Neural progenitor cell (in vitro differentiated cells): ENCODE measurements at regions not wholly inside any gene's neighbourhood (a gene's known extent, or its start where the extent isn't known, plus 50 kb on each side); places are given as distances from the start of the nearest gene placed in this dataset.

ENCODE experiments used
- DNase-seq: peaks from one replicate; pipeline ENCODE4 v3.0.0-alpha.2; 2016; ENCODE audit warnings: low spot score
- H2AFZ ChIP-seq: fragments of 200-600 bp; sonication (generic); replicated peaks from 2 replicates; pipeline ENCODE4 v1.6.1; 2016; ENCODE audit warnings: antibody characterized with exemption
- H3F3A ChIP-seq: fragments of 200-600 bp; sonication (generic); 2 replicates; pipeline ENCODE4 v1.6.1; 2016; ENCODE audit warnings: antibody characterized with exemption, low read depth
- H3K27ac ChIP-seq: fragments of 200-600 bp; sonication (generic); 2 replicates; pipeline ENCODE4 v1.5.1; 2016; ENCODE audit warnings: mild to moderate bottlenecking
- H3K27me3 ChIP-seq: fragments of 200-600 bp; sonication (generic); 2 replicates; pipeline ENCODE4 v1.6.1; 2016; ENCODE audit warnings: mild to moderate bottlenecking, moderate library complexity
- H3K36me3 ChIP-seq: fragments of 200-600 bp; sonication (generic); 2 replicates; pipeline ENCODE4 v1.5.1; 2016
- H3K4me1 ChIP-seq: fragments of 200-600 bp; sonication (generic); 2 replicates; pipeline ENCODE4 v1.6.1; 2016; ENCODE audit warnings: mixed run types
- H3K4me2 ChIP-seq: fragments of 200-600 bp; sonication (generic); 2 replicates; pipeline ENCODE4 v1.6.1; 2016
- H3K4me3 ChIP-seq: fragments of 200-600 bp; sonication (generic); 2 replicates; pipeline ENCODE4 v1.5.1; 2016
- H3K79me2 ChIP-seq: fragments of 200-600 bp; sonication (generic); 2 replicates; pipeline ENCODE4 v1.6.1; 2016; ENCODE audit warnings: low read depth
- H3K9ac ChIP-seq: fragments of 200-600 bp; sonication (generic); 2 replicates; pipeline ENCODE4 v1.6.1; 2016
- H3K9me3 ChIP-seq: fragments of 200-600 bp; sonication (generic); 2 replicates; pipeline ENCODE4 v1.5.1; 2016; ENCODE audit warnings: low read depth
- H4K20me1 ChIP-seq: fragments of 200-600 bp; sonication (generic); 2 replicates; pipeline ENCODE4 v1.6.1; 2016; ENCODE audit warnings: low read depth
- H3K27ac Mint-ChIP-seq: 3 replicates; pipeline ENCODE4 v1.8.0; 2021; ENCODE audit warnings: mixed read lengths
- H3K27me3 Mint-ChIP-seq: 2 replicates; pipeline ENCODE4 v1.8.0; 2022; ENCODE audit warnings: low read depth, mild to moderate bottlenecking, inconsistent platforms, moderate library complexity, mixed read lengths; ENCODE audit not compliant: insufficient read depth
- H3K36me3 Mint-ChIP-seq: 3 replicates; pipeline ENCODE4 v1.8.0; 2021; ENCODE audit warnings: mixed read lengths
- H3K4me1 Mint-ChIP-seq: 3 replicates; pipeline ENCODE4 v1.8.0; 2021; ENCODE audit warnings: mixed read lengths
- H3K4me3 Mint-ChIP-seq: 3 replicates; pipeline ENCODE4 v1.8.0; 2021; ENCODE audit warnings: mild to moderate bottlenecking, moderate library complexity, mixed read lengths
- H3K9me3 Mint-ChIP-seq: 3 replicates; pipeline ENCODE4 v1.8.0; 2020; ENCODE audit warnings: mixed read lengths
- CTCF ChIP-seq: fragments of 200-600 bp; sonication (generic); IDR thresholded peaks from 2 replicates; pipeline ENCODE4 v1.5.1; 2017; ENCODE audit warnings: antibody characterized with exemption, mild to moderate bottlenecking
- EZH2 ChIP-seq: fragments of 200-600 bp; sonication (generic); IDR thresholded peaks from 2 replicates; pipeline ENCODE4 v1.6.1; 2017; ENCODE audit warnings: antibody characterized with exemption, mild to moderate bottlenecking, moderate library complexity
- EZH2phosphoT487 ChIP-seq: fragments of 200-600 bp; sonication (generic); IDR thresholded peaks from 2 replicates; pipeline ENCODE4 v1.6.1; 2017; ENCODE audit warnings: antibody characterized with exemption

- no peak overlapping the region for H3K4me3 ChIP-seq
- H3K36me3 ChIP-seq: no peaks in the 10 kb centered on the region
- no peaks in the 10 kb centered on the region for H4K20me1 ChIP-seq
- no peak for DNase-seq
- peaks cover 6% of the 10 kb centered on the region for H3F3A ChIP-seq
- Mint-ChIP-seq H3K27ac (no peak overlapping the region), H3K4me1 (peaks cover 24% of the 10 kb centered on the region), H3K27me3 (no peaks in the 10 kb centered on the region), H3K9me3 (peaks cover 3% of the 10 kb centered on the region), H3K4me3 (no peak overlapping the region), H3K36me3 (no peaks in the 10 kb centered on the region)
- peaks cover 24% of the 10 kb centered on the region for H3K4me1 ChIP-seq
- TF ChIP-seq EZH2phosphoT487: no peak
- no peak for TF ChIP-seq CTCF
- TF ChIP-seq EZH2: no peak
- peak overlapping the region; percentile 35 for H3K4me2 ChIP-seq
- H3K27me3 ChIP-seq: no peaks in the 10 kb centered on the region
- no peak overlapping the region for H2AFZ ChIP-seq
- no peaks in the 10 kb centered on the region for H3K79me2 ChIP-seq
- no peak overlapping the region for H3K9ac ChIP-seq
- H3K9me3 ChIP-seq: no peaks in the 10 kb centered on the region
- H3K27ac ChIP-seq: no peak overlapping the region
These were observed 51.7 kb upstream of the AJAP1 start for GRCh38 chr1:4602462-4603294.

DNA sequence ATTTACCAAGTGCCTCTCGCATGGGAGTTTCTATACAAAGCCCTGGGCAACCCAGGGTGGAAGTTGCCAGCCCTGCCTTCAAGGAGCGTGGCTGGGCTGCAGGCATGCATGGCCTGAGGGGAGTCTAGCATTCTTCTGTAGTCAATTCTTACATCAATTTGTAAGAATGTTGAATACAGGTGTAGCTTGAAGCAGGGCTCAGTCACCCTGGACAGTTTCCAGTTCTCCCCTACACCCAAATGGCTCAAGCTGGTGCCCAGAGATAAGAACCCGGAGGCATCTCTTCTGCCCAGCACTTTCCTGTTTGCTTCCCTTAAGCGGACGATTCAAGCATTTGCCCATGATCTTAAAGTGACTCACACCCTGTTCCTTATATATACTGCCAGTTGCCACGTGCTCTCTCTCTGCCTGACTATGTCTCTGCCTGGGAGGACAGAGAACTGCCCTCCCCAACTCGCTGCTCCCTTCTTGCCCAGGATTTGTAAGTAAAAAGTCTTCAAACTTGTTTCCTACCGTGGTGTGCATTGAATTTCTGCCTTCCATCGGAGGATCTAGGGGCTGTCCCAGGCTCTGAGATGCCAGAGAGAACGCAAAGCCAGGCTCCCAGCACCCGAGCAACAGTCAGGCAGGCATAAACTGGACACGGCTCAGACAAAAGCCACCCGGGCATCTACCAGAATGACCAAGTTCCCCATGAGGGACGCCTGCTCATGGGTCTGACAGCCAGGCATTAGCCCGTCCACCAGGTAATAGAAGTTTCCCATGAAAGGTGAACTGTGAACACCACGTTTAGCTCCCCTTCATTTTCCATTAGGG lies 50.9 kb upstream of the AJAP1 start:
- Histone ChIP-seq H3K4me1 (peaks cover 24% of the 10 kb centered on the region), H3K4me2 (no peak overlapping the region), H4K20me1 (no peaks in the 10 kb centered on the region), H3K27ac (no peak overlapping the region), H3K4me3 (no peak overlapping the region), H2AFZ (no peak overlapping the region), H3K9me3 (no peaks in the 10 kb centered on the region), H3K79me2 (no peaks in the 10 kb centered on the region), H3F3A (peaks cover 6% of the 10 kb centered on the region), H3K36me3 (no peaks in the 10 kb centered on the region), H3K27me3 (no peaks in the 10 kb centered on the region), H3K9ac (no peak overlapping the region)
- Mint-ChIP-seq H3K27me3 (peaks cover 6% of the 10 kb centered on the region), H3K4me3 (no peak overlapping the region), H3K9me3 (peaks cover 8% of the 10 kb centered on the region), H3K4me1 (peaks cover 29% of the 10 kb centered on the region), H3K27ac (no peak overlapping the region), H3K36me3 (peaks cover 2% of the 10 kb centered on the region)
- DNase-seq: no peak
- TF ChIP-seq EZH2 (no peak), CTCF (no peak), EZH2phosphoT487 (no peak)
